NCI-H1436 treated with DMSO at 0.1 percent for 48 hours (cell line): ENCODE measurements at regions not wholly inside any gene's neighbourhood (a gene's known extent, or its start where the extent isn't known, plus 50 kb on each side); places are given as distances from the start of the nearest gene placed in this dataset.

Experiments
- DNase-seq: peaks from one replicate; lab custom pipeline; 2025; lab: John Stamatoyannopoulos, UW

DNA sequence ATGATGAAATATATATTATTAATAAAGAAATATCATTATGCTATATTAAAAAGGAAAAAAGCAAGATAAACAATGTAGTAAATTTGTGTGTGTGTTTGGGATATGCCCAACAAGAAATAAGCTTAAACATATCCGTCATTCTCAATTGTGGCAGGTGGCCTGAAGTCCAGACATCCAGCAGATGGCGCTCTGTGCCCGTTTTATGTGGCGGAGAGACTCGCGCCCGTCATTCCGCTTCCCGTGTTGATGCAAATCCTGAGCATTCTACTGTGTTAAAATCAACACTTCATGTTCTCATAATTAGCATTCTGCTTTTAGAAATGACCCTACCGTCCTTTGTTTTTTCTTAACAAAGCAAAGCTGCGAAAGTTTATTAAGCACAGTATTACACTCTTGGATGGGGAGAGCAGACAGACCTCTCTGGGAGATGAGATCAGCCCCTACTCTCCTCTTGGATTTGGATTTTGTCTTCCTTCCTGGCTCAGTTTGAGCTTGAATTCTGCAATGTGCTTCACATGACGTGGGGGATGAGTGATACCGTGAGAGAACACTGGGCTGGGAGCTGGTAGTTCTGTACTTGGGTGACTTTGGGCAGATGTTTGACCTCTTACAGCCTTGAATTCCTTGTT lies 125.8 kb downstream of the MCHR2 start:
- DNase-seq, result peak; percentile 62
